Amygdala (tissue), 56 donors: ENCODE measurements at regions not wholly inside any gene's neighbourhood (a gene's known extent, or its start where the extent isn't known, plus 50 kb on each side); places are given as distances from the start of the nearest gene placed in this dataset.
A peak's percentile ranks its signal among the peaks of the same experiment; 100 is the strongest.

ENCODE experiments used
- DNase-seq, 56 donors: peaks; one replicate each; lab custom pipeline; 2025; lab: John Stamatoyannopoulos, UW

GRCh38 chr2:183605440-183605839 lies 481.2 kb downstream of the NUP35 start:
- DNase-seq, result no peak

DNA sequence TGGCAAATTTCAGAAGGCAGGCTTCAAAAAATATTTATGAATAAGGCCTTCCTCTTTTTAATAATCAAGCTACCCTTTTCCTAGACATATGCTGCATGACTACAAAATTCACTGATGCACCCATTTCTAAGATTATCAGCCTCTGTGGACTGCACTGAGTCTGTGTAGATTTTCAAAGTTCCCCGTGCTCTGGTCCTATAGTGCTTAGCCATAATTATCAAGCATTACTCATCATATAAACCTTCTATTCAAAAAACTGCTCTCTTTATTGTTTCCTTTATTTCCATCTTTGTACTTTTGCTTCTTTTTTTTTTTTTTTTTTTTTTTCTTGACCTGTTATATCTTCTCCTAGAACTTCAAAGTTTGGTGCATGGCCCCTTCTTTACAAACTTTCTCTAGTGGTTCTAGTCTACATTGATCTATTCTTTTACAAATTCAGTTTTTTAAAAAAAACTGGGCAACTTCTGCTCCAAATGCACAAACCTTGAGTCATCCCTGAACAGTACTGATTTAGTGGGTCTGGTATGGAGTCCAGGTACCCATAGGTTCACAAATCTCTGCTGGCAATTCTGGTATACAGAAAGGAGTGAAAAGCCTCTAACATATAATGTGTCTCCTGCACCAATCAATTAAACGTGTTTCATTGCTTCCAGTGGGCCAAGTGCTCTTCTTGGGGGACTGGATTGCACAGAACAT lies 481.9 kb downstream of the NUP35 start:
- DNase-seq, result no peak

DNA sequence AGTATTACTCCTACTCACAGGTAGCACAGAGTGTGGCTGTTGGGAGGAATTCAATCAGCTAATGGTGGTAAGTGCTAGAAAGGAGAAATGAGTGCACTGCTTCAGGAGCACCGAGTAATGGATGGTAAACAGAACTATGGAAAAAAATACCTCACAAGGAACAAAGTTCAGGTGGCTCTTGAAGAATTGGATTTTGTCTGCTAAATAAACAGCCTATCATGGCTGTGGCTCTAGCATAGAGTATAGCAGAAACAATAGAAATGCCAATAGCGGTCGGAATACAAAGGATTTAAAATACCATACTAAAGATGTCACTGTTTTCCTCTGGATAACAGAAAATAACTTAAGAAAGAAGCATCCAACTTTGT lies 482.5 kb downstream of the NUP35 start:
- no peak for DNase-seq

- DNase-seq, result no peak
Observed at GRCh38 chr2:183607995-183608394, 483.8 kb downstream of the NUP35 start.

- no peak for DNase-seq
Observed at GRCh38 chr2:183608747-183609146, 484.5 kb downstream of the NUP35 start.

DNA sequence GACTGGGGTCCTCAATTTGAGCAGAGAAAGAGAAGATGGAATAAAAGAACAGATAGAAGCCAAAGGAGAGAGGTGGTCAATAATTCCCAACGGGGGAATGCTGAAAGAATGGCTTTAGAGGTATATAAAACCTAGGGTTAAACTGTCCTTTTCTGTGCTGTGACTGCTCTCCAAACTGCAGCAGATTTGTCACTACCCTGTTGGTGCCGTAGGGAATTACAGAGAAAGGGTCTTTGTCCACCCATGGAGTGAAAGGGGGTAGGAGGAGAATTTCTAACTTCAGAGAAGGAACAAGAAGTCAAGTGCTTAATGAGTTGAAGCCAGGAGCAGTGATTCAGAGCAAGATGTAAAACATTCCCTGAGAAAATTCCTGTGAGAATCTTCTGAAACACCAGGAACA lies 486.5 kb downstream of the NUP35 start:
- no peak for DNase-seq

DNA sequence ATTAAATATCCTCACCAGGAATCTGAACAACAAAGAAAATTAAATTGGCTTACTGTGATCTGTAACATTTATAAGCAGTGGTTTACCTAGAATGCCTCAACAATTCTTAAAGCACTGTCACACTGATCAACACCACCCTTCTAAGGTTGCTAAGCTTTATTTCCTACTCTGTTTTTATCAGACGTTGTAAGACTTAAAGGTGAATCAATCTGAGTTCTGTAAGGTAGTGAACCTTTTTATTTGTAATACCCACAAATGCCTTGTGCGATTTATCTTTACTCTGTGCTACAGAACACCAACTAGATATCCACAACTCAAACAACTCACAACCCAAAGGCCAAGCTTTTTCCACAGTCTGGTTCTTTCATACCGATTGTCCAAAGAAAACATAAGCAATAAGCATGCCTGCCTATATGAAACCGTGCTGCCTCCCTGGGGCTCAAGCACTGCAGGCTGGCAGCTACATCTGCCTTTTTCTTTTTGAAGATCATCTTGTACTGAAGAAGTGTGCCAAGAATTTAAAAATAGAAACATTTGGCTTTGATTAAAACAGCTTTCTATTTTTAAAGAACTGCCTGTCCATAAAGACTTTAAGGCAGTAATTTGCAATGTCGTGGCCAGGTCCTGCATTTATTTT lies 490.7 kb downstream of the NUP35 start:
- DNase-seq, result peak in 13 of 56 donors; percentile 0 to 26 (median 3)

DNA sequence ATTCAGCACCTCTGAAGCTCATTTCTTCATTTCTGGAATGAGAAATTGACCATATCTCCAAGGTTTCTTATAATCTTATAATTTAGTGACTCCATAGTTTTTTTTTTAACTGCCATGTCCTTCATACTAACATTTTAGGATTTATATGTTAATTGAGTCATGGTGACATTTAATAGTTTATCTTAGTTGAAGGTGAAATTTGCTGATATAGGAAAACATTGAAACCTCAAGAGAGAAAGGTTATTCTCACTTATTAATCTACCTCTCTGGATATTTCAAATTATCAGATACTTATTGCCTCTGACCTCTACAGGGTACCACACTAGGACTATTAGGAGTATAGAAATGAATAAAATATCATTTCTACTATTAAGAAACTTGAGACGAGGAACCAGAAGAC lies 499.0 kb downstream of the NUP35 start:
- DNase-seq, result no peak

GRCh38 chr2:183630964-183631363 lies 506.7 kb downstream of the NUP35 start:
- no peak for DNase-seq

DNA sequence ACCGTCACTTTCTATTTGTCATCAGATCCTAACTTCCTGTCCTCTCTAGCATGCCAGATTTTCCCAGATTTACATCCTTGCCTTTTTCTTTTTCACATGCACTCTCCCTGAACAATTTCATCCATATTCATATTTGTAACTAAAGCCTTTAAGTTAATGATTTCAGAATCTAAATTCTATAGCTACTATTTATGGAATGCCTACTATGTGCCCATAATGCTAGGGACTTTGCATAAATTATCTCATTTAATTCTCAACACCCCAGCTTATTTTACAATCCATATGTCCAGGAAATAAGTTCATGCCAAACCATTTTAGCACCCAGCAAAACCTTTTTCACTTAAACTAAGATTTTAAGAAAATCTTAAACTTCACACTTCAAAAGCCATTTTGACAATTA lies 531.9 kb downstream of the NUP35 start:
- DNase-seq, result no peak

GRCh38 chr2:183665425-183665824 lies 541.2 kb downstream of the NUP35 start:
- no peak for DNase-seq

DNA sequence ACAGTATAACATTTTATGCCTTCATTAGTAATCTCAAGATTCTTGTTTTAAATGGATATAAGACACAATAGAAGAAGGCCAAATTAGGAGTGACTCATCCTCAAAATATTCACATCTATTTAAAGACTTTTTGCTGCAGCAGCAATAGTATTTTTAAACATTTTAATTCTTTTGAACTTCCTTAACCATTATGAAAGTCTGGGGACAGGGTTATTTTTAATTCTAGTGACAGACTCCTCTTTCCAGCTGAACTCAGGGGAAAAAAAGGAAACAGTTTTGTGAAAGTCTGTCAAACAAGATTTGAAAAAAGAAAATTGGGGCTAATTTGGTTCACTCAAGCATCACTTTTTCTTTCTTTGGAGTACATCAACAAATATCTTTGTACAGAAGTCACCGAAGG lies 541.8 kb downstream of the NUP35 start:
- DNase-seq, result no peak

GRCh38 chr2:183671233-183671632 lies 547.0 kb downstream of the NUP35 start:
- no peak for DNase-seq

DNA sequence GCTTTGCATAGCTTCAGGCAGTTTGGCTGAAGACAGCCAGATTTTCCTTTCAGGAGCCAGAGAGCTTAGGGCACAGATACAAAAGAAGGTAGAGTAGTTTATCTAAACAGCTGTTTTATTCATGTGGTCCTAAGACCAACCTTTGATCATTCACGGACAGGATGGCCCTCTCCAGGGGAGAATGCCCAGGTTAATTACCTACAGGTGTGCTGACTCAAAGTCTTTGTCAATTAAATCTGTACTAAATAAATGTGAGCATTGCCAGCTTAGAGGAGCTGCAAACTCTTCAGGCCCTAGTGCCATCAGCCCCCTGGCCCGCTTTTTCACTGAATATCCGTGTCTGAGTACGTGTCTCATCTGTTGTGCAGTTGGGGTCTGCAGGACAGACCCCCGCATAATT lies 554.7 kb downstream of the NUP35 start:
- no peak for DNase-seq

- no peak for DNase-seq
Observed at GRCh38 chr2:183680573-183680972, 556.3 kb downstream of the NUP35 start.

- no peak for DNase-seq
Observed at GRCh38 chr2:183684686-183685085, 560.4 kb downstream of the NUP35 start.

GRCh38 chr2:183696028-183696427 lies 571.8 kb downstream of the NUP35 start:
- no peak for DNase-seq

DNA sequence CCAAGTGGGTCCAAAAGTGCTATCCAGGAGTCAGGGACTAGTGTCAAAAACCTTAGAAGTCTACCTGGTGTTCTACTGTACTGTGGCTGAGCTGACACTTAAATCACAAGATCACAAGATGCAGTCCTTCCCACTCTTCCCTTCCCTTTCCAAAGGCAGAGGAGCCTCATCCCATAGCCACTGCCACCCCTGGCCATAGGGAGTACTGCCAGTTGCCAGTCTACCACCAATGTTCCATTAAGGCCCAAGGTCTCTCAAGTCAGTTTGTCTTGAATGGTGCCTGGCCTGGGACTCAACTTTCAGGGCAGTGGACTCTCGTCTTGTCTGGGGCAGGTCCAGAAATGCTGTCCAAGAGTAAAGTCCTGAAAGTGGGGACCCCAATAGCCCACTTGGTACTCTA lies 585.6 kb downstream of the NUP35 start:
- no peak for DNase-seq

DNA sequence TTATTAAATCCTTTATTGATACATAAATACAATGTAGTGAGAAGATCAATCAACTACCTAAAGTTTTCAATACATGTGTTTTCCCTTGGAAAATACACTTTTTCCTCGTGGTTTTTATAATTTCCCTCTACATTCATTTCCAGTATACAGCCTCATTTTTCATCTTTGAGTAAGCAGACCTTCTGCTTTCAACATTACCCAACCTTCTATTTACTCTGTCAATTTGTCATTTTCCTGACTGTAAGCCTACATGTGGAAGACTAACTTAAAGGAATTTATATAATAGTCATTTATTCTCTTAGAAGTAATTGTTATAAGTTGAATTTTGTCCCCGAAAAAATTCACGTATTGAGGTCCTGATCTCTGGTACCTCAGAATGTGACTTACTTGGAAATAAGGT lies 594.0 kb downstream of the NUP35 start:
- DNase-seq, result no peak

DNA sequence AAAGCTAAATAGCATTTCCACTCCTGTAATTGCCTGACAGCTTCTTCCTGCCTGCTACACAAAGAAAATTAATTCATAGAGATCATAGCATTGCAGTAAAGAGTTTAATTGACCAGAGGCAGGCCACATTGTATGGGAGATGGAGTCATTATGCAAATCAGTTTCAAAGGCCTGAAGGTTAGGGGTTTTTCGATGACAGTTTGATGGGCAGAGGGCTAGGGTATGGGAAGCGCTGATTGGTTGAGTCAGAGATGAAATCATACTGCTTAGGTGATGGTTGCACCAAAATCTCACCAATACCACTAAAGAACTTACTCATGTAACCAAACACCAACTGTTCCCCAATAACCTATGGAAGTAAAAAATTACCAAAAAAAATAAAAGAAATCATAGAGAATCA lies 599.0 kb downstream of the NUP35 start:
- DNase-seq, result no peak

GRCh38 chr2:183729380-183729779 lies 605.1 kb downstream of the NUP35 start:
- DNase-seq, result no peak

DNA sequence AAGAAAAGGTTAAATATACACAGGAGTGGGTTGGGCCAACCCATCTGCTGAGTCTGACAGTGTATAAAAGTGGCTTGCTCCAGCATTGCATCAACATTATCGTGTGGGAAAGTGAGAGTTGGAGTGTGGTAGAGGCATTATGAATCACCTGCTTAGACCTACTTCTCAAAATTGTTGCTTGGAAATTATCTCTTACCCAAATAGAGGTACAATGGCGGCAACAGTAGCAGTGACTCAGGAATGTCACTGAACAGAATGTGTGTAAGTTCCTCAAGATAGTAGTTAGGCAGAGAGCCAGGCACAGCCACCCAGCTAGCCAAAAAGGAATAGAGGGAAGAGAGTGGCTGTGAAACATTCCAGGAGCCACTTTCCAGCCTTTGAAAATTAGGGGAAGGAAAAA lies 616.0 kb downstream of the NUP35 start:
- DNase-seq, result no peak

DNA sequence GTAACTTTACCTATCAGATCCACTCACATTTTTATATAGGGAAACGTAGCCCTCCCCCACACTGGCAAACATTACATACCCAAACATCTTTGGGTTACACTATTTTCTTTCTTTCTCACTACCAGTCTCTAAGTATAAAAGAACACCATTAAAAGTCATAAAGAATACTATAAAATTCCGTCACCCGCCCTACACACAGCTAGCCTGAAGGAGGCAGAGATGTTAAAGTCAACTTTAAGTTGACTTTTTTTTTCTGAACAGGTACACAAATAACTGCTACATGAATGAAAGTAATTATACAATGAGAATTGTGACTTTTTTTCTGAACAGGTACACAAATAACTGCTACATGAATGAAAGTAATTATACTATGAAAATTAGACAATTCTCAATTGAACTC lies 628.3 kb downstream of the NUP35 start:
- no peak for DNase-seq
